ENCODE measurements at regions not wholly inside any gene's neighbourhood (a gene's known extent, or its start where the extent isn't known, plus 50 kb on each side); places are given as distances from the start of the nearest gene placed in this dataset.

GRCh38 chr16:13391337-13391736 is 489.9 kb downstream of the SHISA9 start:
- TF ChIP-seq, protein P1, sequence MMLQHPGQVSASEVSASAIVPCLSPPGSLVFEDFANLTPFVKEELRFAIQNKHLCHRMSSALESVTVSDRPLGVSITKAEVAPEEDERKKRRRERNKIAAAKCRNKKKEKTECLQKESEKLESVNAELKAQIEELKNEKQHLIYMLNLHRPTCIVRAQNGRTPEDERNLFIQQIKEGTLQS (IDR thresholded peaks at IDR 0.05): no peak
- no peak for TF ChIP-seq CEBPB (IDR thresholded peaks at IDR 0.05; ENCODE audit: low read depth)
- no peak for TF ChIP-seq POLR2AphosphoS5 (IDR thresholded peaks at IDR 0.05; ENCODE audit: low read depth, low read length)
